Loucy (cell line): ENCODE measurements at regions not wholly inside any gene's neighbourhood (a gene's known extent, or its start where the extent isn't known, plus 50 kb on each side); places are given as distances from the start of the nearest gene placed in this dataset.

Experiments
- EZH2phosphoT487 ChIP-seq: fragments of 200-600 bp; IDR thresholded peaks from 2 replicates; pipeline ENCODE4 v1.6.1; 2018; ENCODE audit warnings: antibody characterized with exemption, mild to moderate bottlenecking, moderate library complexity, borderline replicate concordance
- TF ChIP-seq, protein P1 (sequence below): fragments of 200-600 bp; sonication (generic); conservative IDR thresholded peaks from 2 replicates; pipeline ENCODE4 v1.5.1; 2014; ENCODE audit warnings: mild to moderate bottlenecking, antibody characterized with exemption, low read length

DNA sequence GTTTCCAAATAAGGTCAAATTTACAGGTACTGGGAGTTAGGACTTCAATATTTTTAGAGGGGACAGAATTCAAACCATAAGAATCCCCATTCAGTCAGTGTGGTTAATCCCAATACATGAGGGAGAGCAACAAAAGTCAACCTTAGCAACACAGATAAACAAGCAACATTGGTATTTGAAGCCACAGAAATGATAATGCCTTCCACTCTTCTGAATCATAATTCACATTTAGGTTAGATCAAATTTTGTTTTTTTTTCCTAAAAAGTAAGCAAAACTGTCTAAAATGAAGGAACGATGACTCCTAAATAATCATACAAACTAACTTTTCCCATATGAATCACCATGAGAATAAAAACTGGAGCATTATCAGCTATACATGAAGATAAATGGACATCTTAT lies 246.0 kb upstream of the TENT5A start:
- TF ChIP-seq, protein P1, sequence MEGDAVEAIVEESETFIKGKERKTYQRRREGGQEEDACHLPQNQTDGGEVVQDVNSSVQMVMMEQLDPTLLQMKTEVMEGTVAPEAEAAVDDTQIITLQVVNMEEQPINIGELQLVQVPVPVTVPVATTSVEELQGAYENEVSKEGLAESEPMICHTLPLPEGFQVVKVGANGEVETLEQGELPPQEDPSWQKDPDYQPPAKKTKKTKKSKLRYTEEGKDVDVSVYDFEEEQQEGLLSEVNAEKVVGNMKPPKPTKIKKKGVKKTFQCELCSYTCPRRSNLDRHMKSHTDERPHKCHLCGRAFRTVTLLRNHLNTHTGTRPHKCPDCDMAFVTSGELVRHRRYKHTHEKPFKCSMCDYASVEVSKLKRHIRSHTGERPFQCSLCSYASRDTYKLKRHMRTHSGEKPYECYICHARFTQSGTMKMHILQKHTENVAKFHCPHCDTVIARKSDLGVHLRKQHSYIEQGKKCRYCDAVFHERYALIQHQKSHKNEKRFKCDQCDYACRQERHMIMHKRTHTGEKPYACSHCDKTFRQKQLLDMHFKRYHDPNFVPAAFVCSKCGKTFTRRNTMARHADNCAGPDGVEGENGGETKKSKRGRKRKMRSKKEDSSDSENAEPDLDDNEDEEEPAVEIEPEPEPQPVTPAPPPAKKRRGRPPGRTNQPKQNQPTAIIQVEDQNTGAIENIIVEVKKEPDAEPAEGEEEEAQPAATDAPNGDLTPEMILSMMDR, result no peak
- TF ChIP-seq EZH2phosphoT487, result no peak
